Tibial artery (tissue), 4 donors: ENCODE measurements at regions not wholly inside any gene's neighbourhood (a gene's known extent, or its start where the extent isn't known, plus 50 kb on each side); places are given as distances from the start of the nearest gene placed in this dataset.

Experiments used
- DNase-seq, 2 donors: peaks; one replicate each; pipeline ENCODE4 v3.0.0-alpha.2; 2019
- H3K27ac ChIP-seq, 2 donors: fragments of 200-600 bp; sonication (generic) in 1 of 2; 1 replicate in 1 of 2; 2 replicates in 1 of 2; pipeline ENCODE4 v1.5.1; 2018 to 2019; ENCODE audit warnings: mild to moderate bottlenecking in 1 of 2
- H3K27me3 ChIP-seq, 2 donors: fragments of 200-600 bp; sonication (generic) in 1 of 2; one replicate each; pipeline versions ENCODE4 v1.5.1 to v1.6.0; 2016 to 2019
- H3K36me3 ChIP-seq, 3 donors: fragments of 200-600 bp; sonication (generic) in 2 of 3; one replicate each; pipeline ENCODE4 v1.5.1; 2016 to 2019; ENCODE audit warnings: mild to moderate bottlenecking in 2 of 3
- H3K4me1 ChIP-seq, 4 donors: fragments of 200-600 bp; sonication (generic) in 2 of 4; 1 replicate in 3 of 4; 2 replicates in 1 of 4; pipeline ENCODE4 v1.5.1; 2016 to 2019
- H3K4me3 ChIP-seq, 2 donors: fragments of 200-600 bp; sonication (generic) in 1 of 2; 1 replicate in 1 of 2; 2 replicates in 1 of 2; pipeline ENCODE4 v1.5.1; 2018 to 2019; ENCODE audit warnings: mild to moderate bottlenecking in 2 of 2
- H3K9me3 ChIP-seq, 3 donors: fragments of 200-600 bp; sonication (generic) in 1 of 3; one replicate each; pipeline ENCODE4 v1.5.1; 2016 to 2019
- CTCF ChIP-seq, 2 experiments: fragments of 200-600 bp in 1 of 2; fragments of 450-650 bp in 1 of 2; IDR thresholded peaks; one replicate each; pipeline ENCODE4 v1.5.1; 2017 to 2019; ENCODE audit warnings: antibody characterized with exemption in 2 of 2, mild to moderate bottlenecking in 1 of 2, moderate library complexity in 1 of 2
- intact Hi-C: fragments of 100-400 bp; cut with DNase I; formaldehyde crosslinking; loops from one replicate; pipeline ENCODE4 v1.15.0; 2023; ENCODE audit warnings: low total_unique reads

- Histone ChIP-seq H3K4me3 (no peak overlapping the region), H3K27me3 (no peaks in the 10 kb centered on the region), H3K4me1 (no peaks in the 10 kb centered on the region), H3K27ac (no peak overlapping the region), H3K9me3 (no peaks in the 10 kb centered on the region), H3K36me3 (no peaks in the 10 kb centered on the region)
- TF ChIP-seq CTCF (IDR thresholded peaks at IDR 0.05), result no peak
- DNase-seq, result no peak
- intact Hi-C loops, result no loop called here
Observed at GRCh38 chr9:90988318-90988717, 186.7 kb downstream of the SYK start.

- DNase-seq, result no peak
- H3K4me1 ChIP-seq, result no peaks in the 10 kb centered on the region
- no peaks in the 10 kb centered on the region for H3K9me3 ChIP-seq
- H3K27me3 ChIP-seq, result no peaks in the 10 kb centered on the region
- no peak overlapping the region for H3K4me3 ChIP-seq
- H3K27ac ChIP-seq, result no peak overlapping the region
- TF ChIP-seq CTCF (IDR thresholded peaks at IDR 0.05), result no peak
- no peaks in the 10 kb centered on the region for H3K36me3 ChIP-seq
- intact Hi-C loops, result no loop called here
Observed at GRCh38 chr9:90991953-90992352, 190.3 kb downstream of the SYK start.

GRCh38 chr9:90995516-90995915, 193.9 kb downstream of the SYK start:
- no peak for TF ChIP-seq CTCF (IDR thresholded peaks at IDR 0.05)
- no peak overlapping the region for H3K27ac ChIP-seq
- H3K4me3 ChIP-seq, result no peak overlapping the region
- H3K36me3 ChIP-seq, result no peaks in the 10 kb centered on the region
- no peaks in the 10 kb centered on the region for H3K9me3 ChIP-seq
- DNase-seq, result no peak
- intact Hi-C loops, result no loop called here
- H3K4me1 ChIP-seq, result no peaks in the 10 kb centered on the region
- no peaks in the 10 kb centered on the region for H3K27me3 ChIP-seq

GRCh38 chr9:90996154-90997065, 194.8 kb downstream of the SYK start:
- no peak for TF ChIP-seq CTCF (IDR thresholded peaks at IDR 0.05)

GRCh38 chr9:90998573-90998972, 197.0 kb downstream of the SYK start:
- TF ChIP-seq CTCF (IDR thresholded peaks at IDR 0.05), result no peak

More at GRCh38 chr9:90996154-90997065, 194.8 kb downstream of the SYK start:
- no peak overlapping the region for H3K4me3 ChIP-seq
- no peaks in the 10 kb centered on the region for H3K27me3 ChIP-seq
- intact Hi-C loops, result no loop called here
- H3K4me1 ChIP-seq, result no peaks in the 10 kb centered on the region
- H3K36me3 ChIP-seq, result no peaks in the 10 kb centered on the region
- DNase-seq, result no peak
- H3K27ac ChIP-seq, result no peak overlapping the region
- H3K9me3 ChIP-seq, result no peaks in the 10 kb centered on the region

More at GRCh38 chr9:90998573-90998972, 197.0 kb downstream of the SYK start:
- no peaks in the 10 kb centered on the region for H3K27me3 ChIP-seq
- intact Hi-C loops, result no loop called here
- H3K9me3 ChIP-seq, result no peaks in the 10 kb centered on the region
- H3K36me3 ChIP-seq, result no peaks in the 10 kb centered on the region
- no peak for DNase-seq
- H3K4me1 ChIP-seq, result no peaks in the 10 kb centered on the region
- H3K27ac ChIP-seq, result no peak overlapping the region
- H3K4me3 ChIP-seq, result no peak overlapping the region
